Neutrophil (primary cell): ENCODE measurements at regions not wholly inside any gene's neighbourhood (a gene's known extent, or its start where the extent isn't known, plus 50 kb on each side); places are given as distances from the start of the nearest gene placed in this dataset.

ENCODE experiments used
- H3K27ac ChIP-seq: fragments of 200-600 bp; sonication (generic); 2 replicates; pipeline ENCODE4 v1.5.1; 2016; ENCODE audit warnings: mild to moderate bottlenecking, moderate library complexity
- H3K27me3 ChIP-seq: fragments of 200-600 bp; sonication (generic); 2 replicates; pipeline ENCODE4 v1.6.0; 2016; ENCODE audit warnings: mild to moderate bottlenecking
- H3K36me3 ChIP-seq: fragments of 200-600 bp; sonication (generic); 2 replicates; pipeline ENCODE4 v1.5.1; 2017
- H3K4me1 ChIP-seq, 2 experiments: fragments of 200-600 bp in 1 of 2; sonication (generic) in 1 of 2; 1 replicate in 1 of 2; 2 replicates in 1 of 2; pipeline versions ENCODE4 v1.5.1 to v1.6.1; 2013 to 2016; ENCODE audit warnings: low read depth in 1 of 2, low read length in 1 of 2, mild to moderate bottlenecking in 1 of 2, moderate library complexity in 1 of 2; ENCODE audit not compliant: control insufficient read depth in 1 of 2, insufficient read depth in 1 of 2
- H3K4me3 ChIP-seq, 2 experiments: fragments of 200-600 bp in 1 of 2; sonication (generic) in 1 of 2; 1 replicate in 1 of 2; 2 replicates in 1 of 2; pipeline ENCODE4 v1.5.1; 2013 to 2016; ENCODE audit warnings: low read depth in 1 of 2, low read length in 1 of 2, mild to moderate bottlenecking in 1 of 2, moderate library complexity in 1 of 2
- H3K9me3 ChIP-seq: fragments of 200-600 bp; sonication (generic); 2 replicates; pipeline ENCODE4 v1.5.1; 2016
- CTCF ChIP-seq: fragments of 200-600 bp; sonication (generic); IDR thresholded peaks from 2 replicates; pipeline ENCODE4 v1.5.1; 2016; ENCODE audit warnings: antibody characterized with exemption

DNA sequence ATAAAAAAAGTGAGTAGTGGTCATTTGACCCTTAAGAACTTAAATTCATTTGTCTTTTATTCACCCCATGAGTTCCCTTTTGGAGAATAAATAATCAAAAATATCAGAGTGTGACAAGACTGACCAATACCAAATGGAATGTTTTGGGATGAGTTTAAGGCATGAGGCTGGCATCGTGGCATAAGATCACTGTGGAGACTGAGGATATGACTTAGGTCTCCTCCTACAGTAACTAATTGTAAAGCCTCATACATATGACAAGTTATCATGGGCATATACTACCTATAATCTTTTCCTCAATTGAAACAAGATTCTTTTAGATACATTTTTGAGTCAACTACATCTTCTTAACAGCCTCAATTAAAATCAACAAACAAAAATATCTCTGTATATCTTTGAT, 782.0 kb downstream of the SLITRK1 start:
- TF ChIP-seq CTCF = no peak
- H3K36me3 ChIP-seq = no peaks in the 10 kb centered on the region
- no peaks in the 10 kb centered on the region for H3K9me3 ChIP-seq
- H3K27me3 ChIP-seq = no peaks in the 10 kb centered on the region
- no peak overlapping the region for H3K27ac ChIP-seq
- no peaks in the 10 kb centered on the region for H3K4me1 ChIP-seq
- no peak overlapping the region for H3K4me3 ChIP-seq

DNA sequence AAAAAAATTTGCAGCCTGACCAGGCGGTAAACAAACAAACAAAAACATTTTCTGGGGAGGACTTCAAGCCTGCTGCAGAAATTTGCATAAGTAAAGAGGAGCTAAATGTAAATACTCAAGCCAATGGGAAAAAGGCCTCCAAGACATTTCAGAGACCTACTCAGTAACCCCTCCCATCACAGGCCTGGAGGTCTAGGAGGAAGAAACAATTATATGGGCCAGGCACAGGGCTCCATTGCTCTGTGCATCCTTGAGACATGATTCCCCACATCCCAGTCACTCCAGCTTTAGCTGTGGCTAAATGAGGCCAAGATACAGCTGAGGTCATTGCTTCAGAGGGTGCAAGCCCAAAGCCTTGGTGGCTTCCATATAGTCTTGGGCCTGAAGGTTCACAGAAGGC, 793.4 kb downstream of the SLITRK1 start:
- TF ChIP-seq CTCF = no peak
- H3K9me3 ChIP-seq = no peaks in the 10 kb centered on the region
- no peaks in the 10 kb centered on the region for H3K36me3 ChIP-seq

GRCh38 chr13:83086948-83087347, 795.3 kb downstream of the SLITRK1 start:
- TF ChIP-seq CTCF = no peak
- Histone ChIP-seq H3K9me3 (no peaks in the 10 kb centered on the region), H3K36me3 (no peaks in the 10 kb centered on the region), H3K4me1 (no peaks in the 10 kb centered on the region), H3K27me3 (no peaks in the 10 kb centered on the region), H3K4me3 (no peak overlapping the region), H3K27ac (no peak overlapping the region)

More for the DNA sequence above, 793.4 kb downstream of the SLITRK1 start:
- Histone ChIP-seq H3K27me3 (no peaks in the 10 kb centered on the region), H3K4me3 (no peak overlapping the region), H3K27ac (no peak overlapping the region), H3K4me1 (no peaks in the 10 kb centered on the region)

DNA sequence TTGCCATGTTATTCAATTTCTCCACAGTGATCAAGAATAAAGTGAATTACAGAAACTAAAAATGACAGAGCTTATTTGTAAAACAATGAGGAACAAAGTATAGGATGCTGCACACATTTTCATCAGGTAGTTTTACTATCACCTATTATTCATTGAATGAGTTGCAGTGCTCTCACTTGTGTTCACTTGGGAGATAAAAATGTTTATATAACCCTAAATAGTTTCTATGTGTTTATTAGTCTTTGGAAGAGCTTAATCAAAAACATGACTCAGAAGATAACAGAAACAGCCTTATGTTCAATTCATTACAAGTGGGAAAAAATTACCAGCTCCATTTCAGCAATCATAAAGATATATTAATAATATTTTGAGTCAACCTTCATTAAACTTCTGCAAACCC, 796.2 kb downstream of the SLITRK1 start:
- H3K27me3 ChIP-seq = no peaks in the 10 kb centered on the region
- H3K4me3 ChIP-seq = no peak overlapping the region
- no peak for TF ChIP-seq CTCF
- H3K4me1 ChIP-seq = no peaks in the 10 kb centered on the region
- H3K9me3 ChIP-seq = no peaks in the 10 kb centered on the region
- H3K27ac ChIP-seq = no peak overlapping the region
- H3K36me3 ChIP-seq = no peaks in the 10 kb centered on the region

DNA sequence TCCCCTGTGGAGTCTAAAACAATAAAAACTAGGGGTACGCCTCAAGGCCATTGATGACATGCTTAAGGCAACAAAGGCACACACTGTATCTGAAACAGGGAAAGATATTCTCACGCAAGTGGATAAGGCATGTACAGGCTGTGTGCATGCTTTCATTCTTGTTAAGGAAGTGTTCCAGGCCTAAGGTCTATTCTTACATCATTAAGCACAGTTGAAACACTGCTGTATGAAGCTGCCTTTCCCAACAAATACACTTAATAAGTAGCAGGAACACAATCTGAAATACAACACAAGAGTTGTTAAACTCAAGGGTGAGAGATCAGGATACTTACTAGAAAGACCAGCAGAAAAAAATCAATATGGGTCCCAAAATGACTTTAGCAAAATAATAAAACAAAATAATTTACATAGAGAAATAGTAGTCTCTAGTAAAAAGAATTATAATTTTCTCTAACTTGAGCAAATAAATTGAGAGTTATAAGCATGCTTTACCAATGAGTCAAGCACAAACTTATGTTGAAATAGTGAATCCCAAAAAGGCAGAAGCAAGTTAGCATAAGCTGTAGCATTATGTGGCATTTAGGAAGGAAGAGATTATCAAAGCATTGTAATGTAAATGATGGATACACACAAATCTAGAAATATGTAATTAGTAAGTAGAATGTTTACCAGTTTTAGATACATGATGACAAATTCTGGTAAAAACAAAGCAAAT, 796.9 kb downstream of the SLITRK1 start:
- no peaks in the 10 kb centered on the region for H3K9me3 ChIP-seq
- no peaks in the 10 kb centered on the region for H3K36me3 ChIP-seq
- H3K4me3 ChIP-seq = no peak overlapping the region
- no peak for TF ChIP-seq CTCF
- H3K27ac ChIP-seq = no peak overlapping the region
- no peaks in the 10 kb centered on the region for H3K4me1 ChIP-seq
- H3K27me3 ChIP-seq = no peaks in the 10 kb centered on the region
